AG04449 (cell line): ENCODE measurements at regions not wholly inside any gene's neighbourhood (a gene's known extent, or its start where the extent isn't known, plus 50 kb on each side); places are given as distances from the start of the nearest gene placed in this dataset.
A peak's percentile ranks its signal among the peaks of the same experiment; 100 is the strongest.

Experiments
- CTCF ChIA-PET: fragments of 350-600 bp; formaldehyde crosslinking; extraction: SDS; loops from one replicate; lab custom pipeline; 2021; ENCODE audit warnings: antibody characterized with exemption; lab: Yijun Ruan, JAX
- POLR2A ChIA-PET: fragments of 400-600, 350-600 bp; formaldehyde crosslinking; extraction: SDS; loops from one replicate; lab custom pipeline; 2020; ENCODE audit warnings: antibody characterized with exemption, inconsistent platforms; lab: Yijun Ruan, JAX
- DNase-seq: peaks from one replicate; pipeline ENCODE4 v3.0.0-alpha.2; 2010; ENCODE audit warnings: low read depth, low spot score
- H3K4me3 ChIP-seq: 2 replicates; pipeline ENCODE4 v1.5.1; 2011; ENCODE audit warnings: low read depth, mild to moderate bottlenecking, control low read depth, low read length
- CTCF ChIP-seq: IDR thresholded peaks from one replicate; pipeline ENCODE4 v1.5.1; 2011; ENCODE audit warnings: mild to moderate bottlenecking, moderate library complexity, low read length, control low read depth, inconsistent platforms; ENCODE audit not compliant: insufficient read depth; ENCODE audit errors: missing control alignments

DNA sequence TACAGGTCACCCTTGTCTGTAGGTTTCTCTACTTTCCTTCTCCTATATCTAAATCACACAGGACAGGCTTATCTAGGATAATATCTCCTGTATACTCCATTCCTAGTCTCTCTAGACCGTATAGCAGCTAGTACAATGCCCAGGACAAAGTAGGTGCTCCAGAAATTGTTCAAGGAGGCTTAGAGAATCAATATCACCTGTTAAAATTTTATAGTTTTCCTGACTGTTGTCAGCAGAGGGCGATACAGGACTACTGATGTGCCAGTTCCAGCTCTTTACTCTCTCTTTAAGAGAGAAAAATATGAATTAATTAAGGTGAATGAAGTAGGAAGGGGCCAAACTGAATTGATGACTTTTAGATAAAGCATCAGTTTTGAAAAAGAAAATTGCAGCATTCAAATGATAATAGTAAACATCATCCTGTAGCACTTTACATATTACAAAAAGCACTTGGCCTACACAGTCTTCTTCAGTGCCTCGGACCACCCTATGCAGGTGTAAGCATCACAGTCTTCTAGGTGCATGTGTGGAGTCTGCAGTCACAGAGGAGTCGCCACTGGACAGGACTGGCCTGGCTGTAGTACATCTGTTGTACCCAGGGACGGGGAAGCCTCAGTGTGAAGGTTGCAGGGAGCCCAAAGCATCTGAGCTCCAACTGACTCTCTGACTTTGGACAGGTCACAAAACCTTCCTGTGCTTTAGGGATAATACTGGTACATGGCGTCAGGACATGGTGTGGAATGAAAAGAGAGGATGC, 61.9 kb upstream of the MAX start:
- DNase-seq = no peak
- ChIA-PET POLR2A (interaction anchor here (0.6 kb wide), 1 partner anchor 413 kb away, joined by 3 read pairs; no protein-coding TSS in a partner anchor), CTCF (interaction anchor here (0.6 to 16.0 kb wide), 38 partner anchors 9 to 1239 kb away, joined by 3 to 229 read pairs (median 4); partner anchors contain the start of gene FUT8)
- H3K4me3 ChIP-seq = no peak overlapping the region
- TF ChIP-seq CTCF = peak; percentile 22

GRCh38 chr14:65164825-65165135, 62.5 kb upstream of the MAX start:
- H3K4me3 ChIP-seq = no peak overlapping the region
- no peak for TF ChIP-seq CTCF
- CTCF ChIA-PET = interaction anchor here (0.7 to 16.0 kb wide), 25 partner anchors 9 to 1238 kb away, joined by 3 to 229 read pairs (median 4); partner anchors contain the start of gene FUT8
- no peak for DNase-seq
- POLR2A ChIA-PET = no interaction called here

- CTCF ChIA-PET = interaction anchor here (1.0 to 16.0 kb wide), 5 partner anchors 8 to 792 kb away, joined by 3 to 229 read pairs (median 16); partner anchors contain the start of gene FUT8
- POLR2A ChIA-PET = no interaction called here
These were observed 64.8 kb upstream of the MAX start for GRCh38 chr14:65167072-65167645.

DNA sequence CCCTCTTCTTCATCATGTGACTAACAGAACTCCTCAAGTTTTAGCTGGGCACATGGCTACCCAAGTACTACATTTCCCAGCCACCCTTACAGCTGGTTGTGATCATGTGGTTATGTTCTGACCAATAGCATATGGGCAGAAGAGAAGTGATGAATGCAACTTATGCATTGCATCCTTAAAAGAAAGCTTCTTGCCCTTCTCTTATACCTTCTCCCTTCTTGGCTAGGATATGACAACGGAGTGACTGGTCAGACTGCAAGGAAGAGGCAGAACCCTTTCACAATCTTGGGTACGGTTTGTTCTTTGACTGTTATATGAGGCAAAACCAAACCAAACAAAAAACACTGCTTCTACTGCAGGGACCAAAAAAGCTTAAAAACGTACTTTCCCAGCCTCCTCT, 66.5 kb upstream of the MAX start:
- TF ChIP-seq CTCF = no peak
- ChIA-PET CTCF (interaction anchor here (1.0 to 16.0 kb wide), 6 partner anchors 11 to 790 kb away, joined by 3 to 229 read pairs (median 10); partner anchors contain the start of gene FUT8), POLR2A (interaction anchor here (0.6 to 0.9 kb wide), 2 partner anchors 38 to 173 kb away, joined by 3 to 5 read pairs; no protein-coding TSS in a partner anchor)
- DNase-seq = no peak
- H3K4me3 ChIP-seq = no peak overlapping the region

More at GRCh38 chr14:65167072-65167645, 64.8 kb upstream of the MAX start:
- no peak for TF ChIP-seq CTCF
- no peak overlapping the region for H3K4me3 ChIP-seq
- DNase-seq = no peak

DNA sequence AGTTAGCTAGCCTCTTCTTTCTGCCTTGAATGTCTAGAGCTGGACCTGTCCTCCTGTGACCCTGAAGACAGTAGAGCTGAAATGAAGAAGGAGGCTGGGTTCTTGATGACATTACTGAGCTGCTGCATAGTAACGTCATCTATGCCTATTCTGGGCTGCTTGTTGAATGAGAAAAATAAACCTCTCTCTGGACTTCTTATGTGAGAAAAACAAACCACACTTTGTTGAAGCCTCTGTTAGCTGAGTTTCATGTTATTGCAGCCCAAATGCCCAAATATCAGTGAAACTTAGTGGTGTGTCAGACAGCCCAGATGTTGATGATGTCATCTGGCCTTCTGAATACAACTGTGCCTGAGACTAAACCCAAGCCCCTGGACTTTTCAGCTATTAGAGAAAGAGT, 67.0 kb upstream of the MAX start:
- ChIA-PET POLR2A (interaction anchor here (0.6 to 1.4 kb wide), 3 partner anchors 37 to 242 kb away, joined by 3 to 5 read pairs (median 4); no protein-coding TSS in a partner anchor), CTCF (interaction anchor here (1.0 to 16.0 kb wide), 6 partner anchors 12 to 790 kb away, joined by 3 to 229 read pairs (median 10); partner anchors contain the start of gene FUT8)
- DNase-seq = no peak
- no peak for TF ChIP-seq CTCF
- no peak overlapping the region for H3K4me3 ChIP-seq
